ENCODE measurements at regions not wholly inside any gene's neighbourhood (a gene's known extent, or its start where the extent isn't known, plus 50 kb on each side); places are given as distances from the start of the nearest gene placed in this dataset.

DNA sequence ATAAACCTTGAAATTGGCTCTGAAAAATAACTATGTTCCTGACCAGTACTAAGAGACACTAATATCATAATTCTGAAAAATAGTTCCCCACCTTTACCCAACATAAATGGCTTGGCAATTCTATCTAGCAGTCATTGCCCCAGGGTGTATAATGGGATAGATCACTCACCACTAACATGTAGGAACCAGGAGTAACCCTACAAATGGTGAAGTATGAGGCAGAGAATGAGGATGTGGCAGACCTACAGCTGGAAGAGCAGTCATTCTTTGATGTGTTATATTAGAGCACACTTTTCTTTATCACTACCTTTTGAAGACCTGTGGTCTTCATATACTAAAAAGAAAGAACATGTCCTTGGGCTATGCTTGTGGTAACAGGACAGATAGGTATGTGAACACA is 136.5 kb upstream of the SYNDIG1 start:
- DNase-seq: no peak

DNA sequence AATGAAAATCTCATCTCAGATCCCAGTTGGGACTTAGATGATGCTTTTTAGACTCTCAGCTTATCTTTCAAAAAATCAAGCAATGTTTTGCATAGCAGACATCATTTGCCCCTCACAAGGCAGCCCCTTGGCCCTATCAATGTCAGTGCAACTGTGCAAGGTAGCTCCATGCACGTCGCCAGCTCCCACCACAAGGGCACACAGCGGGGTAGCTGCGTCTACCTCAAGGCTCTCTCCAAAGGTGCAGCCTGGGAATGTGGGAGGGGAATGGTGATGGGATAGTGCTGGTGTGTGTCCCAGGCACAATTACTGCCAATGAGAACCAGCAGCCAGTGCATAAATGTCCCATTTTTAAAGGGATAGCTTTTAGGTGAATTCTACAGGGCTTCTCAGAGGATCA is 137.5 kb upstream of the SYNDIG1 start:
- no peak for DNase-seq

DNA sequence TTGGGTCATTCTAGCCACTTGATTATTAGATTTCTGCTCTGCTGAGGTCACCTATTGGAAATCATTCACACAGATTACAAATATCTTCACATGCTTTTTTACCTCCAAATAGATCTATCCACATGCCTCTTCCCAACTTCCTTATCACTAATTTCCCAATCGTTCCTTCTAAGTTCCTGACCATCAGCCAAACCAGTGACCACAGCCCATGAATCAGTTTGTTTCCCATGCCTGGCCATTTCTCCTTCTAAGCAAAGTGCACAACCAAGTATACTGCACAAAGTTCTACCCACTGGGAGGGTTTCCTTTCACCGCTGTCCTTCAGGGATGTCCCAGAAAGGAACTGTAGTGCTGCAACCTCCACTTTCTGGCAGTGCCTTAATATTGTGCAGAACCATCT is 140.5 kb upstream of the SYNDIG1 start:
- no peak for DNase-seq

DNA sequence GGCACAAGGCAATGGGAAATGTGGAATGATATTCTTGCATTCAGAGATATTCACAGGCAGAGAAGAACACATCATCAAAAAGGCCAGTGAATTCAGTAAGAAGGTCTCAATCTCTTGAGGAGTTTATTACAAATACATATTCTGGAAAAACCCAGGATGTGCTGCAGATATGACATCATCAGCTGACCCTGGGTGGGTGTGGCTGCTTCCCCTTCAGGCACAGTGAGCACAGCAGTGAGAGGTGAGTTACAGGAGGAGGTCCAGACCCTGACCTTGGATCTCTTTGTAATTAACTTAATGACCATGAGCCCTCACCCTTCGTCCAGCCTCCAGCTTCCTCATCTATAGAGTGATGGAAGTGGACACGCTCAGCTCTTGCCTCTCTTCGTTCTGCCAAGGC is 147.5 kb upstream of the SYNDIG1 start:
- no peak for DNase-seq

DNA sequence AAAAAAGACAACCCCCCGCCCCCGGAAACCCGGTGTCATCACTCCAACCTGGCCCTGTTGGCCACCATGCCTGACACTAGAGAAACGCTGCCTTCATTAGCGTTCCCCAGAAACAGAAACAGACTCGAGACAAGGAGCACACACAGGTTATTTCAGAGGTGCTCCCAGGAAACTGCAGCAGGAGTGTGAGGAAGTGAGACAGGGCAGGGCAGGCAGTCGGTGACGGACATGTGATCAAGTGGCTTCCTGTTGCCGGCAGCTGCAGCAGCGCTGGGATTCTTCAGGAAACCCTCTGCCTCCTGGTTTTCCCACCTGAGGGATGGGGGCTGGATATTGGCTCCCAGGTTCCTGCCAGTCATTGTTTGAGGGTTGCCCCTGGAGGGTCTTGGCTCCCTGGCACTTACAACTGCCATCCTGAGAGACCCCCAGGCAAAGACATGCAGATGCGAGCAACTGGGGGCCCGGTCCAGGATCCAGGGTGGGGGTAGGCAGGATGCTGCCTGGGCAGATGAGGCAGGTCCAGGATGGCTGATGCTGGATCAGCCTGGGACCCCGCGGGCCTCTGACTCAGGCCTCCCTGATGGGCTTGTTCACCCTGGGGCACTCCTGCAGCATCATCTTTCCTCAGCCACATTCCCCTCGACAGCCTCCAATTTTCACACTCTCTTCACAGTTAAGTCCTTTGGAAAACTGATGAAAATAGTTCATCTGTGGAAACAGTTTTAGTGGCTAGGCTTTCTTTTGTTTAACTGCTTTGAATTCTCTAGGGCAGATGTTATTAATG is 150.7 kb upstream of the SYNDIG1 start:
- no peak for DNase-seq

DNA sequence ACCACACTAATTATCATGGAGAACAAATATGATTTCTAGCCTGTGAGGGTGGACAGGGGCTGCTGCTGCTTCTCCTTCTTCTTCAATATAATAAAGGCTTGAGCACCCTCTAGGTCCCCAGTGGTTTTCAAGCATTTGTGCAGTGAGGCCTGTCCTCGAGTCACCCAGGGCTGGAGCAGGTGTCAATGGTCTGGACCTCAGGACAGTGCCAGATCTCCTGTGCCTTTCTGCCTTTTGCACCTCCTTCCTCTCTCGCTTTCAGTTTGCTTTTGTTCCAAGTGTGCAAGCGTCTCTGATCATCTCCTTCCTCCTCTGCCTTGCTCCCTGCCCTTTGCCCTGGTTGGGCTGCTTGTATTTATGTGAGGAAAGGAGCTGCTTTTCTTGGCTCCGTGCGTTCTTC is 152.2 kb upstream of the SYNDIG1 start:
- DNase-seq: no peak

DNA sequence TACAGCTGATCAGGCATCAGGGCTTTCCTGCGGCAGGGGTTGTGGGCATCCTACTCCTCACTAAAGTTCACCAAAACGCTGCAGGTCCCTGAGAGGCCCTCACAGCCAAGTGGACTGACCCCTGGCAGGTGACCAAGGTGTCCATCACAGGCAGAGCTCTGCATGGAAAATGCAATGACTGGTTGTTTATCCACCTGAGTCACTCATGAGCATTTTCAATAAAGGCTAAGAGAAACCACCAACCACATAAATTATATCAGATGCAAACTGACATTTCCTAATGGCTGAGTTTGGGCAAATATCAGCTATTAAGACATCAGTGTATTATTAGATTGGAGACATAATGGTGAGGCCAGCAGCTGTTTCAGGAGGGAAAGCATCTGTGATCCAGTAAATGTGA is 152.7 kb upstream of the SYNDIG1 start:
- DNase-seq: no peak

DNA sequence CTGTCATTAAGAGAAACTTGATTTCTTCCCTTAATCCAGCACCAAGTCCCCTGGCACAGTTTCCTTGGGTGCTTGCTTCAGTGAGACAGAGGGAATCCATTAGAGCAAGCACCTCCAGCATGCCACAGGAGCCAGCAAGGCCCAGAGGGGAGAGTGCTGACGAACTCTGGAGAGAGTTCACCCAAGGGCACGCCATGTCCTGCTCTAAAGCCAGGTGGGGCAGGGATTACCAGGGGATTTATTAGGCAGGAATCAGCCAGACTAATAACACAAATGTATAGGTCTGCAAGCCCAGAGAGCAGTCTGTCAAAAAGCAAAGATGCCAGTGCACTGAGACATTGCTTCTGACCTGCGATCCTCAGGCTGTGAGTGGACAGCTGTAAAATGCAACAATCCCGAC is 155.4 kb upstream of the SYNDIG1 start:
- no peak for DNase-seq

DNA sequence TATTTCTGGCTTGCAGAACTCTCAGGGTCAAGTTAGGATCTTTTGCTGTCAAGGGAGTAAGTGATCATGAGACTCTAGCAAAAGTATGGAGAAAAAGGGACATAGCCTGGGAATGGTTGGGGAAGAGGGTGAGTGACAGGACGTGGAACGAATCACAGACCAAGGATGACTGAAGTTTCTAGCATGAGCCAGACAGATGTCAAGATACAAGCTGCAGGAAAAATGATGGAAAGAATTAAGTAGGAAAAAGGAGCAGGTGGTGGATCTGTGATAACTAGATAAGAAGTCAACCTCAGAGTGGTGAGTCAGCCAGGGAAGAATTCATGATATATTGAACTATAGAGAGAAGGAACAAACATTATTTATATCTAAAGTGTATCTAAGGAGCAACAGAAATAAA is 159.8 kb upstream of the SYNDIG1 start:
- no peak for DNase-seq

DNA sequence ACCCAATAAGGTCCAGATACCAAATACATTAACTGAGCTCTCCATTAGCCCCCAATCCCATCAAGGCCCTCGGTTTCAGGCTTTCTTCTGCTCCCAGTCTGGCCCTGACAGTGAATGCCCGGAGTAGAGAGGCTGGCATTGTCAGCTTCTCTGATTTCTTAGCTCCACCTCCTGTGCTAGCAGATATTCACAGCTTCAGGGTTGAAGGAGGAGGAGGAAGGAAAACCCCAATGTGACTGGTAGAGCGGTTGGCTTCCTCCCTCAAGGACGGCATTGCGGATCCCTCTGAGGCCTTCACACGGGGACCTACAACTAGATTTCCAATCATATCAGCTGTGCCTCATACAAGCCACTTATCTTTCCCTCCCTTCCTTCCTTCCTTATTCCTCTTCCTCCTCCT is 164.1 kb upstream of the SYNDIG1 start:
- DNase-seq: no peak

DNA sequence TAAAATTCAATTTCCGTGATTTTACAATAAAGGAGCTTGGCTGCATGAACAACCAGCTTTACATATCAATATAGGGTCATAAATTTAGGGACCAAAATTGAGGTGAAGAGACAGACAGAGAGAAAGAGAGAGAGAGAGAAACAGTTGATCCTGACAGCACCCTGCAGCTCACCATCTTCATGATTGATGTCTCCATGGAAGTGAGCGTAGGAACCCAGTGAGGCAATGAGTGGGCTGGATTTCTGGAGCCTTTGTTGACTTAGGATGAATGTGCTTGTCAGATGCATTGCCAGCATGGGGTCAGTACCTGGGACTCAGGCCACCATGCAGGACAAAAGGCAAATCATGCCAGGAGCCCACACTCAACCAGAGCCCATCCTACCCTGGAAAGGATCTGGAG is 165.1 kb upstream of the SYNDIG1 start:
- no peak for DNase-seq

DNA sequence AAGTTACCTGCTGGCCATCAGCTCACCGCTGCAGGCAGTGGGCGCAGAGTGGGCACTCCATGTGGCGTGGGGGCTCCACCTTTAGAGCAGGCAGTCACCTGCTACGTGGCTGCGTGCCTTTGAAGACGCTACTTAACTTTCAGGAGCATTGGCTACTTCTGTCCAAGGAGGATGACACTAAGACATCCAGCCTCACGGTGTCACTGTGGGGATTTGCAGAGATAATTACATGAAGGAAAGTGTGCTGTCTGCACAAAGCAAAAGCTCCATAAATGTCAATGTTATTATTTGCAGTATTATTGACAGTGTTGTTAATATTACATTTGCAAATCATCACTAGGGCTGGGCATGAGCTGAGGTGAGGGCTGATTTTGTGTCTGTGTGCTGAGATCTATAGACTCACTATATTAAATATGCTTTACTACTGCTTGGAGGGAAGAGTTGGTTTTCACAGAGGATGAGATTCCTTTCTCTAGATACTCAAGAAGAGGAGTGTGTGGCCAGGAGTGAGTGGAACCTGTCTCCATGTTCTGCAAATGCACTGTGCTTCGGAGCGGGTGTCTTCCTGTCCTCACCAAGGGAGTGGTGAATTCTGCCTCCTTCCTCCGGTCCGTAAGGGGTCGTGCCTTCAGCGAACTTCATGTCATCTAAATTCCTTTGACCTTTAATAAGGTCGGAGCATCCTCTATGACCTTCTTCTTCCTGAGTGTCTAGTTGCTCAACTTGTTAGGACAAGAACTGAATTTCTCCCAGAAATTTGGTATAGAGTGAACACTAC is 165.8 kb upstream of the SYNDIG1 start:
- no peak for DNase-seq

DNA sequence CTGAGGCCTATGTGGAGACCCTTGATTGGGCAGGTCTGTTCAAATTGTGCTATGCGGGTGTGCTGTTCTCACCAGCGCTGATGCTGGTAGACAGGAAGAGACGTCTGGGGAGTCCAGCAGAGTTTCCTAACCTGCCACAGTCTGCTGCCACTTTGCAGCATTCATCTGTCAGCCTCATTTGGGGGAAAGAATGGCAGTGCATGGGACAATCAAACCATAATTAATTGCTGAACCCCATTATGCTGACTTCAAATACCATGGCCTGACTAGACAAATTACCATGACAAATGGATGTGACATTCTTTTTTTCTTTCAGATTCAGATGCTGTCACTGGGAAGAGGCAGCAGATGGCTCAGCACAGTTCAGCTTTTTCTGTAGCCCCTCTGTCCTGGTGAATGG is 171.4 kb upstream of the SYNDIG1 start:
- DNase-seq: no peak

DNA sequence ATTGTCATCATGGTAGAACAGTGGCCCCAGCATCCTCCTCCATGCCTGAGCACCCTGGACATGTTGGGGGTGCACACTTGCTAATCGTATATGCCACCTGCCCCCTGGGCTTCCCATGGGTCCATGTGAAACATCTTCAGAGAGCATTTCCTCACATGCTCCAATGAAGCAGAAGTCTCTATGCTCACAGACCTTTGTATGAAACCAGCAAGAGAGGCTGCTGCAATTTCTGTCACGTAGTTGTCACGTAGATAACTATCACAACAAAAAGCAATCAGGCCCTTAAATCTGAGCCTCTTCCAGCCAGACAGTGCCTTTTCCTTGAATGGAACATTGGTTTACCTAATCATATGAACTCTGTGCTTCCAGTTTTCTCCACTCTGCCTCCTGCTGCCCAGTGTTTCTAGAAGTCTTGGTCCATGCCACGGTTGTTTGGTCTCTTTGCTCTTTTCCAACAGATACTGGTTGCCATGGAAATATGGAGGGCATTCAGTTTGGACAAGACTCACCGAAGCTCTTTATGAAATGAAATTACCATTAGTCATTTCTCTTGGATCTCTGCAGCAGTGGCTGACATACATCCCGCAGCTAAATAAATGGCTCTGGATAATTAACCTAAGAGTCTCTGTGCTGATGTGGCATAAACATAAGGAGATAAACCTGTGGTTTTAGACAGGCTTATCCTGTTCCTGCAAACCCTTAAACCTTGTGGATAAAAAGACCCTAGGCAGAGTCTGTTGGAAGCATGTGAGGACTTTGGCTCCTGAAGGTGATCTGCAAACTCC is 172.8 kb upstream of the SYNDIG1 start:
- DNase-seq: no peak

DNA sequence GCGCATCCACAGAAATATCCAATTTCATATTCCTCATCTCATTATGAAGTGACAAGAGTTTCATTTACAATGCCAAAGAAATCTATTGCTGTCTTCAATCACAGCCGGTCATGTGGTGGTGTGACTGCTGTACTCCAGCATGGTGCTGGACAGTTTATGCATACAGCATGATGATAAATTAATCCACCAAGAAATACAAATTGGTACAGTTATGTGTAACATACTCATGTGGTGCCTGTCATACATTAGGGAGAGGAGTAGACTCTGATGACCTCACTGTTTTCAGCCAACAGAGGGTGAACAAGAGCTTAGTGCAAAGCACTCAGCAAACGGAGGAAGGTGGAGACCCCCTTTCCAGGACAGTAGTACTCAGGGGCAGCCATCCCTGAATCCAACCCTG is 178.4 kb upstream of the SYNDIG1 start:
- DNase-seq: no peak

DNA sequence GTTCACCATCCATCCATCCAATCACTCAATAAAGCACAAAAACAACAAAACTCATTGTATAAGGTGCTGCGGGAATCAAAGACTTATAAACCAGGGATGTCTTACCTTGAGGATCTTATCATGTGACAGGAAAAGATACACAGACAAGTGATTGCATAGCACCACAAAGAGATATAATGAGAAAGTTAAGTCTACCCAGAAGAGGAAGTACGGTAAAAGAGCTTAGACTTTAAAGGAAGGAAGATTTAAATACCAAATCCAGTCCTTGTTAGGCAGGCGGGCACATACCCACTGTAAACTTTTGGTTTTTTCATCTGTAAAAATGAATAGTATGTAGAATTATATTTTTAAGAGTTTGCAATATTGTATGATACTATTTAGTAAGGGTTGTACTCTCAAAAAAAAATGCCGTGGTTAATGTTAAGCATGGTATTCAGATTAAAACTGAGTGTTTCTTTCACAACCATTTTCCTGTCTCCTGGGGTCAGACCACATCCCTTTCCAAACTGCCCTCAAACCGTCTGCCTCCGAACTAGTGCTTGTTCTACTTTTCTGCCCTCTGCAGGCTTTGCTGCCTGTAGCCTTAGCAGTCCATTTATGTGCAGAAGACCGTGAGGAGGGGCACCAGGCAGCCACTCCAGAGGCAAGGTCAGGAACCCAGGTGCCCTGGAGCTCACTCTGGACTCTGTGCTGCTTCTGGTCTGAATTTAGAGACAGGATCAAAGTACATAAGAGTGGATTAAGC is 179.5 kb upstream of the SYNDIG1 start:
- no peak for DNase-seq

DNA sequence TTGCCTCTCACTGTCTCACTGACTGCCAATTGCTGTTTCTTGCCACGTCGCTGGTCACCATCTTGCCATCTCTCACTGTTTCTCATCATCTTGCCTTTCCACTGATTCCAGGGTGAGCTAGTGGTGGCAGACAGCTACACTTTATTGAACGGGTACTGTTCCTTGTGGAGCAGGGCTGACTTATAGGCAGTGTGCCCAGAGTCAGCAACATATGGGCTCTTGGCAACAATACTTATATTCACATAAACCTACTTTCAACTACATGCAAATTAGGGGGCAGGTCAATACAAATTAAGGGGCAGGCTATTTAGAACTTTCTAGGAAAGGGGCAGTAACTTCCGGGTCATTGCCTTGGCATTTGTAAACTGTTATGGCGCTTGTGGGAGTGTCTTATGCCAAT is 186.2 kb upstream of the SYNDIG1 start:
- DNase-seq: no peak

DNA sequence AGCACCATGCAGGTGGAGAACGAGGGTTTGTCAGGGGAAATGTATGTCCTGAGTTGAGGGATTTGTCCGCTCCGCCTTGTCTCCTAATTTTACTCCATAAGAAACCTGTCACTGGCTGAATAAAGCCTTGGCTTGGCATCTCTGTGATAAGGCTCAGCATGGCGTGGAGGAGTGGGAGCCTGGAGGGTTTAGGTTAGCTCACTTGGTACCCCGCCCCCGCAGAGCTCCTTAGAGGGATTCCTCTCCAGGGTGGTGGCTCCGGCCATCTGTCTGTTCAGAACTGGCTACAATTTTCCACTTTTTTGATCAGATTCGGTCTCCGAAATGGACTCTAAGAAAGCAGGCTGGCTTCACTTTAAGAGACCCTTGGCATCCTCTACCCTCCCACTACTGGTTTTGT is 192.2 kb upstream of the SYNDIG1 start:
- no peak for DNase-seq

DNA sequence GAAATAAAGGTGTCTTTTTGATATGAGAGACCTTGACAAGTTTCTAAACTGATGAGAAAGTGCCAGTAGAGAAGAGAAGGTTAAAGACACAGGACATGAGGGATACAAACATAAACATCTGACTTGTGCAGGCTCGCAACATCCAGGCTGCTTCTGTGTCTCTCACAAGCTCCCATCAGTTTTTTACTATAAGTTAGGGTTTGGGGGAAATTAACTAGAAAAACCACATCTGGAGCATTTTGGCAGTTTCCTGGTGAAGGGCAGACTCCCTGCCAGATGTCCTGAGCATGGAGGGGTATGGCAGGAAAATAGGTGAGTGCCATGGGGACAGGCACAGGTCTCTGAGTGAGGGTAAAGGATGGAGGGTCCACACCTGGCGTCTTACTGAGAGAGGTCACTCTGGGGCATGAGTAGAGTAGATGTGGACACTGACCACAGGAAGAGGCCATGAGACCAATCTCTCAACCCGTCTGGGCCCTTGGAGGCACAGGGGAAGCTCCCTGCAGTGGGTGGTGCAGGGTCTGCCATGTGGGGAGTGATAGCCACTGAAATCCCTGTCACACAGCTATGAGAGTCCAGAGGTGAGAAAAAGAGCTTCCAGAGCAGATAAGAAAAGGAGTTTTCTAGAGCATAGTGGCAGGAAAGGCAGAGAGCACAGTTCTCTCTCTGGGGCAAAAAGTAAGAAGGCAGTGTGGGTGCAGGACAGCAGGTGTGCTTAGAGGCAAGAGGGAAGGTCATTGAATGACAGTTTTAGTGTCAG is 193.3 kb upstream of the SYNDIG1 start:
- DNase-seq: no peak

DNA sequence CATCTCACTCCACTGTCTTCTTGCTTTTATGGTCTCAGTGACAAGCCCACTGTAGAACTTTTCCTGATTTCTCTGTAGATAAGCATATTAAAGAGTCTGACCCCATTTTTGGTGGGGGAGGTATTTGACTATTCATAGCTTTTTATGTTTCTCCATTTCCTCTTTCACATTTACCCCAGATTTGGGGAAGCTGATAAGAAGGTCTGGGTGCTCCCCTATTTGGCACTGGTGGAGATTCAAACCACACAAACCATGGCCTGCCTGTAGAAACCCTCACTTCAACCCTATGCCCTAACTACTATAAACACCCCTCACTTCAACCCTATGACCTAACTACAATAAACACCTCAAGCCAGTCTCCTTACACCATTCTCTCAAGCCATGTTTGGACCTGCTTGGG is 196.2 kb upstream of the SYNDIG1 start:
- no peak for DNase-seq

DNA sequence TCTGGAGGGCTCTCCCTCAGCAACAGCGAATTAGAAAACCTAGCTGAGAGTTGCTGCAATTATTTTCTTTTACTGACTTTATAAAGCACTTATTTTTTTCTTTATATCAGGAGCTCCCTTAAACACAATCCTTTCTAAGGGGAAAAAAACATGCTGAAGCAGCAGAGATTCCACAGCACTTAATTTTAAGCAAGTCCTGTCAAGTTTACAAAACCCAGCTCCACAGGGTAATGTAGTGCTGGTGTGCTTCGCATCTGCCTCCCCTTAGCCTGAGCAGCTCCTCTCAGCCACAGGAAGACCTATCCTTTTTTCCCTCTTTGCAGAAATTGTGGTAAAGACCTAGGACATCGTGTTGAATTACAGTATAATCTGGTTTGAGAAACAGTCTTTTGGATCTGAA is 208.1 kb upstream of the SYNDIG1 start:
- DNase-seq: no peak

DNA sequence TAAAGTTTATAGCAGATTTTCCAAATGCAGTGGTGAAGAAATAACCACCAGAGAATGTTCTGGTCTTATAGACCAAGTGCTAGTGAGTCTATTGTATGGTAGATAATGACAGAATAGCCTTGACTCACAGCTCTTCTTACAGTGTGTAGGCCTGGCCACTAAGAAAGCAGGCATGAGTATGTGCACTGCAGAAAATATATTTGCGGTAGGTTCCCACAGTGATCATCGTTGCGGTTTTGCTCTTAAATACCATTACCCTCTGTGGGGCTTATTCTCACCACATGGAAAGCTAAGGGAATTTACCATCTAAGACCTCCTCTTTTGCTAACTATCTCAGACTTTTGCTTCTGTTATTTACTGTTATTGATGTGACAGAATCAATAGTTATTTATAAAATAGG is 212.3 kb upstream of the SYNDIG1 start:
- DNase-seq: no peak
